ENCODE measurements at regions not wholly inside any gene's neighbourhood (a gene's known extent, or its start where the extent isn't known, plus 50 kb on each side); places are given as distances from the start of the nearest gene placed in this dataset.

DNA sequence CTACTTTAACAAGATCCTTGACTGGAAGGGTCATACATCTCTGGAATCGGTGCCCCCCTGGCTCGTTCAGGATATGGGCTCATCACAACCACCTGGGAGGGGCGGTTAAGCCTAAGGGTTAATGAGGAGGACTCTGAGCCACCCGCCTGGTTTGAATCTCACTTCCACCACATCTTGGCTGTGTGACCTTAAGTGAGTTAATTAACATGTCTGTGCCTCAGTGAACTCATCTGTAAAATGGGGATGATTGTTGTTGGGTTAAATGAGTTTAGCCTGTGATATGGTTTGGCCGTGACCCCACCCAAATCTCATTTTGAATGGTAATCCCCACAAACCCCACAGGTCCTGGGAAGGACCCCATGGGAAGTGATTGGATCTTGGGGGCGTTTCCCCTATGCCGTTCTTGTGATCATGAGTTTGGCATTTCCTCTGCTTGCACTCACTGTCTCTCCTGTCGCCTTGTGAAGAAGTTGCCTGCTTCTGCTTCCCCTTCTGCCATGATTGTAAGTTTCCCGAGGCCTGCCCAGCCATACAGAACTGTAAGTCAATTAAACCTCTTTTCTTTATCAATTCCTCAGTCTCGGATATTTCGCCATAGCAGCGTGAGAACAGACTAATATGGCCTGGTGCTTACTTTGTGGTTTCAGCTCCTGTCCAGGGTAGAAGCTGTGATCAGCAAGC lies 214.0 kb upstream of the CIBAR2 start:
- DNase-seq (ENCODE audit: low read depth): no peak
- no peak overlapping the region for H3K4me3 ChIP-seq (ENCODE audit: low read length)
- TF ChIP-seq, protein P1, sequence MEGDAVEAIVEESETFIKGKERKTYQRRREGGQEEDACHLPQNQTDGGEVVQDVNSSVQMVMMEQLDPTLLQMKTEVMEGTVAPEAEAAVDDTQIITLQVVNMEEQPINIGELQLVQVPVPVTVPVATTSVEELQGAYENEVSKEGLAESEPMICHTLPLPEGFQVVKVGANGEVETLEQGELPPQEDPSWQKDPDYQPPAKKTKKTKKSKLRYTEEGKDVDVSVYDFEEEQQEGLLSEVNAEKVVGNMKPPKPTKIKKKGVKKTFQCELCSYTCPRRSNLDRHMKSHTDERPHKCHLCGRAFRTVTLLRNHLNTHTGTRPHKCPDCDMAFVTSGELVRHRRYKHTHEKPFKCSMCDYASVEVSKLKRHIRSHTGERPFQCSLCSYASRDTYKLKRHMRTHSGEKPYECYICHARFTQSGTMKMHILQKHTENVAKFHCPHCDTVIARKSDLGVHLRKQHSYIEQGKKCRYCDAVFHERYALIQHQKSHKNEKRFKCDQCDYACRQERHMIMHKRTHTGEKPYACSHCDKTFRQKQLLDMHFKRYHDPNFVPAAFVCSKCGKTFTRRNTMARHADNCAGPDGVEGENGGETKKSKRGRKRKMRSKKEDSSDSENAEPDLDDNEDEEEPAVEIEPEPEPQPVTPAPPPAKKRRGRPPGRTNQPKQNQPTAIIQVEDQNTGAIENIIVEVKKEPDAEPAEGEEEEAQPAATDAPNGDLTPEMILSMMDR (conservative IDR thresholded peaks at IDR 0.05; ENCODE audit: low read depth, low read length): no peak

DNA sequence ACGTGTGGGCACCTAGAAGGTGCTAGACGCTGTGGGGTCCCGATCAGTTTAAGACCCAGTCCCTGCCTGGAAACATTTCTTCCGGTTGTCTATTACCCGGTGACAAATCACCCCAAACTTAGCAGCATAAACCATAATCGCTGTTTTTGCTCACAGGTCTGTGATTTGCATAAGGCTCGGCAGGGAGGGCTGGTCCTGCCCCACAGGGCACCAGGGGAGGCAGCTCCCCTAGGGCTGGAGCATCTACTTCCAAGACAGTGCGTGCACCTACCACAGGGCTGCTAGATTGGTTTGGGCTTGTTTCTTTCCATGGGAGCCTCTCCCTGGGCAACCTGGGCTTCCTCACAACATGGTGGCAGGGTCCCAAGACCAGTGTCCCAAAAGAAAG lies 214.5 kb upstream of the CIBAR2 start:
- H3K4me3 ChIP-seq (ENCODE audit: low read length): no peak overlapping the region
- DNase-seq (ENCODE audit: low read depth): no peak
- TF ChIP-seq, protein P1 (conservative IDR thresholded peaks at IDR 0.05; ENCODE audit: low read depth, low read length): no peak

DNA sequence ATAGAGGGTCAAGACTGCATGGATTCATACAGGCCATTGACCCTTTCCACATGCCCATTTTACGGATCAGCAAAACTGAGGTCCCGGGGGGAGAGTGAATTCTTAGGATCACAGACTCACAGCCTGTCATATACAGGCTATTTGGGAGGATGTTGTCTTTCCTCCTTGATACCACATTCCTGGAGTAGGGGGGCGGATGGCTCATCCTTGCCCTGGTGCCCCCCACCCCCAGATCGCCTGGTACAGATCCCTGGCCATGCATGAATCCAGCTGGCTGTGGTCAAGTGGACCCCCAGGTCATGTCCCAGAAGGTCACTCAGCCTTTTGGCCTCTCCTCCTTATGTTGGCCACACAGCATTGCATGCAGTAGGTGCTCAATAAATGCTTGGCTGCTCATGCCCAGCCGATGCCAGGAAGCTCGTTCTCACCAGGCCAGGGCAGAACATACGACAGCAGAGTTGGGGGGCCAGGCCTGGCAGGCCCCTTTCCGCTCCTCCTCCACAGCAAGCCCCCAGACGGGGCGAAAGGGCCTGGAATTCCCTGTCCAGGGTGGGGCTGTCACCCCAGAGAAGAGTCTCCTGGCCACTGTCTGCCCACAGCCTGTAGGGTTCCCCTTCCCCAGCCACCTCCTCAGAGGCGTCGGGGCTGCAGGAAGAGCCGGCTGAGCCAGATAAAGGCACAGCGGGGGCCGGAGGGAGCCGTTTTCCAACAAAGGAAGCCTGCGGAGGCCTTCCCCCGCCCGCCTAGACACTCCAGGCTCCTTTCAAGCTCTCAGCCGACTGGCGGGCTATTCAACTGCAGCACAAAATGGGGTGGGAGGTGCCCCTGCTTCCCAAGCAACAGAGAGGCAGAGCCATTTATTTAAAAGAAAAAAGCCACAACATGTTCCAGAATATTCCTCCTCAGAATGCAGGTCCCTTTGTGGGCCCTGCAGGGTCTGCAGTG lies 215.7 kb upstream of the CIBAR2 start:
- TF ChIP-seq, protein P1 (conservative IDR thresholded peaks at IDR 0.05; ENCODE audit: low read depth, low read length): no peak
- no peak for DNase-seq (ENCODE audit: low read depth)
- H3K4me3 ChIP-seq (ENCODE audit: low read length): no peak overlapping the region

DNA sequence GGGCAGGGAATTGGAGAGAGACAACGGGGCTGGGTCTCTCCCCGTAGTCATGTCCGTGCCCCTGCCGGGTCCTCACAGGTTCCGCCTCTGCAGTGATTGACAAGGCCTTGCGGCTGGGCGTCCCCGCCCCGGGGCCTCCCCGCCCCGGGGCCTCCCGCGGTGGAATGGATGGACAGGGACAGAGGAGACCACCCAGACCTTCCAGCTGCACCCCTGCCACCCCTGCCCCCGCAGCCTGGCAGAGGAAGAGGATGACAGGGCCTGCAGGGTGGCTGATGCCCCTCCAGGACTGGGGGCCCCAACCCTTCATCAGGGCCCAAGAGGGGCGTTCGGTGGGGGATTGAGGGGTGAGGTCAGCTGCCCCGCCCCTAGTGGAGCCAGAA lies 216.4 kb upstream of the CIBAR2 start:
- TF ChIP-seq, protein P1 (conservative IDR thresholded peaks at IDR 0.05; ENCODE audit: low read depth, low read length): no peak
- H3K4me3 ChIP-seq (ENCODE audit: low read length): no peak overlapping the region
- DNase-seq (ENCODE audit: low read depth): no peak

DNA sequence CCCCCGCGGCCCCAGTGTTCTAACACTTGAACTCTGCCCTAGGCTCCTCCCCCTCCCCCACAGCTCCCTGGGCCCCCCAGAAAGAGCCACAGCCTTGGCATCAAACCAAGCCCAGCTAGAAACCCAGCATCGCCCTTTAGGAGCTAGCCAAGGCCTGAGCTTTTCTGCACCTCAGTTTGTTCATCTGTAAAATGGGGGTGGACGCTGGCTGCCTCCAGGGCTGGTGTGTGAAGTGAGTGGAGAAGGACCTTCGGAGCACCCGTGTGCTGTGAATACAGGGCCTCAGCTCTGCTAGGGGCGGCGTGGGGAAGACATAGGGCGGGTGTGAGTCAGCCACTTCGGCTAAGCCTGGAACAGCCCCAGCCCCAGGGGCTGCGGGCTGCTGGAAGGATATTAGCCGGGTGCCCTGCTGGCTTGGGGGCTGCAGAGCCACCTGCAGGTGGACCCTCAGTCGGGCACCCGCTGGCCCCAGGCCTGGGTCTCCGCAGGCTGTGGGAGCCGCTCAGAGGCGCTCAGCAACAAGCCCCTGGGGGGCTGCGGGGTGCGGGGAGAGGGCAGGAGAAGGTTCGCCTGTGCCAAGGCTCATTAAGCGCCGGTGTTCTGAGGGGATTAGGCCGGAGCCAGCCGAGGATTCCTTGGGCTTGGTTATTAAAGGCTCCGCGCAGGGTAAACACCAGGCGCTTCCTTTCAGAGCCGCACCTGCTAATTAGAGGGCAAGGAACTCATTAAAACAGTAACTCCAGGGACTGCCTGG lies 217.0 kb upstream of the CIBAR2 start:
- peak; percentile 86 for DNase-seq (ENCODE audit: low read depth)
- TF ChIP-seq, protein P1 (conservative IDR thresholded peaks at IDR 0.05; ENCODE audit: low read depth, low read length): peak; percentile 35

DNA sequence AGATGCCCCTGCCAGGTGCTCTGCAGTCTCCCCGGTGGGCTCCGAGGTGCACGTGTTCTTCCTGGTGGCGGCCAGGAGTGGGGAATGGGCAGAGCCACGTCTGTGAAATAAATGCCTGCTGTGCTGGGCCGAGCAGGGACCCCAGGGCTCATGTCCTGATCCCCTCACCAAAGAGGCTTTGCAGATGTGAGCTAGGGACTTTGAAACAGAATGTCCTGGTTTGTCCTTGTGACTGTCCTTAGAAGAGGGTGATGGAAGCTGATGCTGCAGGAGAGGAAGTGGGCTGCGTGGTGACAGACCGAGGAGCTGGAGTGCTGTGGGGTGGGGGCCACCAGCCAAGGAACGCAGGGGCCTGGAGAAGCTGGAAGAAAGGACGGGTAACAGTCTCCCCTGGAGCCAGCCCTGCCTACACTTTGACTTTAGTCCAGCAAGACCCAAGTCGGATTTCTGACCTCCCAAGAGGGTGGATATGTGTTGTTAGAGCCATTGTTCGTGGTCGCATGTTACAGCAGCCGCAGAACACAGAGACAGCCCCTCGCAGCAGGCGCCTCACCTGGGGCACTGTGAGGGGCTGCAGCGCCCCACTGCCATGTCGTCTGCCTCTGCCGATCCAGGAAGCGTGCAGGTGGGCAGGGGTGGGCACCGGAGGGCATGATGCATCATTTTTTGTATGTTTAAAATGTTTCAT lies 217.9 kb upstream of the CIBAR2 start:
- DNase-seq (ENCODE audit: low read depth): no peak
- H3K4me3 ChIP-seq (ENCODE audit: low read length): no peak overlapping the region
- TF ChIP-seq, protein P1 (conservative IDR thresholded peaks at IDR 0.05; ENCODE audit: low read depth, low read length): no peak

More for the DNA sequence above, 217.0 kb upstream of the CIBAR2 start:
- H3K4me3 ChIP-seq (ENCODE audit: low read length): peak overlapping the region; percentile 12
